IMR-90 (cell line): ENCODE measurements at regions not wholly inside any gene's neighbourhood (a gene's known extent, or its start where the extent isn't known, plus 50 kb on each side); places are given as distances from the start of the nearest gene placed in this dataset.

Experiments
- CHD1 ChIP-seq: IDR thresholded peaks from 2 replicates; pipeline ENCODE4 v1.6.1; 2012; ENCODE audit warnings: low read depth, low read length, improper control_type of control experiment
- CTCF ChIP-seq: conservative IDR thresholded peaks from 2 replicates; pipeline ENCODE4 v1.5.1; 2012; ENCODE audit warnings: mild to moderate bottlenecking, low read depth, low read length, improper control_type of control experiment
- MAZ ChIP-seq: IDR thresholded peaks from 2 replicates; pipeline ENCODE4 v1.6.1; 2012; ENCODE audit warnings: low read depth, mild to moderate bottlenecking, low read length, improper control_type of control experiment, moderate library complexity, borderline replicate concordance
- POLR2A ChIP-seq: IDR thresholded peaks from 2 replicates; pipeline ENCODE4 v1.6.1; 2012; ENCODE audit warnings: mild to moderate bottlenecking, low read depth, low read length
- RAD21 ChIP-seq: IDR thresholded peaks from 2 replicates; pipeline ENCODE4 v1.6.1; 2012; ENCODE audit warnings: low read length, improper control_type of control experiment
- USF2 ChIP-seq: fragments of 150-350 bp; IDR thresholded peaks from 2 replicates; pipeline ENCODE4 v1.6.1; 2017; ENCODE audit warnings: mild to moderate bottlenecking, antibody characterized with exemption, low read length, low read depth

- TF ChIP-seq CTCF (no peak), MAZ (no peak), POLR2A (no peak), RAD21 (no peak), USF2 (no peak), CHD1 (no peak)
Measured at GRCh38 chr5:164007064-164007463, 501.6 kb downstream of the MAT2B start.
